ENCODE measurements at regions not wholly inside any gene's neighbourhood (a gene's known extent, or its start where the extent isn't known, plus 50 kb on each side); places are given as distances from the start of the nearest gene placed in this dataset.
"Not testable (repeated sequence)": the region's sequence is repeated elsewhere in the genome, so short reads cannot be mapped to it uniquely, and the experiment has no call there.

DNA sequence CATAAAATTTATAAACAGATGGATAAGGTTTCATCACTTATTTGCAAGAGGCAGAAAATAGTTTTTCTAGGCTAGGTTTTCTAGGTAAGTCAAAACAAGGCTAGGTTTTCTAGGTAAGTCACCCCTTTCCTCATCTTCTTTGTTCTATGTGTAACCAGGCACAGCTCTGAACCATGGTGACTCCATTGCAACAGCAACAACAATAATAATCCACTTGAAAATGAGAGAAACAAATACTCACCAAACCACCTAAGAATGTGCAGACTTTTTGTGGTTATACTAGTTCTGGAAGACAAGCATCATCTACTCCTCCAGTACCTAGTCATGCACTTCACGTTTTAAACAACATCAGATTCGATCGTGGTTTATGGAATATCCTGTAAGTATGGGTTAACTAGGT lies 237.4 kb upstream of the ACVR2A start:
- no peak for DNase-seq (ENCODE audit: low read depth in 2 of 2)

GRCh38 chr2:147603876-147604275 lies 241.0 kb upstream of the ACVR2A start:
- no peak for DNase-seq (ENCODE audit: low read depth in 2 of 2)

GRCh38 chr2:147603447-147603846 lies 241.4 kb upstream of the ACVR2A start:
- DNase-seq (ENCODE audit: low read depth in 2 of 2), result no peak

- DNase-seq (ENCODE audit: low read depth in 2 of 2), result no peak
Measured at GRCh38 chr2:147600646-147601045, 244.2 kb upstream of the ACVR2A start.

DNA sequence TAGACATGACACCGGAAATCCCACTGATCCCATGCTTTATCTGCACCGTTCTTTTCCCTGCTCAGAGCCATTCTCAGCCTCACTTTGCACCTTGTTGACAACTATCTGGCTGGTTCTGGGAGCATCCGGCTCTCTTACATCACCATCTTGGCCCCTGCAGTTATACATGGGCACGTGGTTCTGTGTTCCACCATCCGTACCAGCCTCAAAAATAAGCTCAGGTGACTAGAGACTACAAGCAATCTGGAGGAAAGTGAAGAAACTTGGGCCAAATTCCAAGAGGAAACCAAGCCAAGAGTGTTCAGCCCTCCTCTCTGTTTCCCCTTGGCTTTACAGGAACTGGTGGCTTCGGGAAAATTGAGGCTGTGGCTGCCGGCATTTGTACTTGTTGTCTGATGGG lies 244.6 kb upstream of the ACVR2A start:
- no peak for DNase-seq (ENCODE audit: low read depth in 2 of 2)

- no peak for DNase-seq (ENCODE audit: low read depth in 2 of 2)
Measured at GRCh38 chr2:147595200-147595599, 249.6 kb upstream of the ACVR2A start.

DNA sequence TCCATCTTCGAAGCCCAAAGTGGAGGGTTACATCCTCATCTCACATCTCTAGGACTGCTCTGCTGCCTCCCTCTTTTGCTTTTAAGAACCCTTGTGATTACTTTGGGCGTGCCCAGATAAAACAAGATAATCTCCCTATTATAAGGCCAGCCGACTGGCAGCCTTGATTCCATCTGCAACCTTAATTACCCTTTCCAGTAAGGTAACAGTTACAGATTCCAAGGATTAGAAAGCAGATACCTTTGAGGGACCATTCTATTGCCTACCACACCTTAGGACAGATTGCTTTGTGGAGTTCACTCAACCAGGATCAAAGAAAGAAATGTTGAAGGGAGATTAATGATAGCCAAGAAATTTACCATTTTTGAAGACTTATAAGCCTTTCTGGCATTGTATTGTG lies 250.8 kb upstream of the ACVR2A start:
- DNase-seq (ENCODE audit: low read depth in 2 of 2), result no peak

DNA sequence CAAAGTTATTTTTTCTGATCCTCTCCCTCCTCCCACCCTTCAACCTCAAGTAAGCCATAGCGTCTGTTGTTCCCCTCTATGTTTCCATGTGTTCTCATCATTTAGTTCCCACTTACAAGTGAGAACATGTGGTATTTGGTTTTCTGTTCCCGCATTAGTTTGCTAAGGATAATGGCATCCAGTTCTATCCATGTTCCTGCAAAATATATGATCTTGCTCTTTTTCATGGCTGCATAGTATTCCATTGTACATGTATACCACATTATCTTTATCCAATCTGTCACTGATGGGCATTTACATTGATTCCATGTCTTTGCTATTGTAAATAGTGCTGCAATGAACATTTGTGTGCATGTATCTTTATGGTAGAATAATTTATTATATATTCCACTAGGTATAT lies 252.0 kb upstream of the ACVR2A start:
- DNase-seq (ENCODE audit: low read depth in 2 of 2), result not testable (repeated sequence)

DNA sequence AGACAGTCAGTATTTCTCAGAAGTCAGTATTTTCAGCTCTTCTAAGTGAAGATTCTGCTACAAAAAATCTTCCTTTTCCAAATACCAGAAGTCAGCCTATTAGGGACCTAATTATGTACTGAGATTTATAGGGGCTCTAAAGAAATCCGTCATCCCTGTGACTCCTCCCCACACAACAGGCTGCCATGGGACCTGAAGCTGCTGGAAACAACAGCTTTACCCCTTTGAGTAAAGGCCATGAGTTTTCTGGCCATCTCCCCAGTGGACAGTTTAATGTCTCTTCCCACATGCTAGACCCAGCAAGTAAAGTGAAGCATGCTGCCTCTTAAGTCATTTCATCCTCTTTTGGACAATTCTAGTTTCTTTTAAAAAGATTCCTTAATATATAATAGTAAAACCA lies 255.7 kb upstream of the ACVR2A start:
- DNase-seq (ENCODE audit: low read depth in 2 of 2), result no peak

DNA sequence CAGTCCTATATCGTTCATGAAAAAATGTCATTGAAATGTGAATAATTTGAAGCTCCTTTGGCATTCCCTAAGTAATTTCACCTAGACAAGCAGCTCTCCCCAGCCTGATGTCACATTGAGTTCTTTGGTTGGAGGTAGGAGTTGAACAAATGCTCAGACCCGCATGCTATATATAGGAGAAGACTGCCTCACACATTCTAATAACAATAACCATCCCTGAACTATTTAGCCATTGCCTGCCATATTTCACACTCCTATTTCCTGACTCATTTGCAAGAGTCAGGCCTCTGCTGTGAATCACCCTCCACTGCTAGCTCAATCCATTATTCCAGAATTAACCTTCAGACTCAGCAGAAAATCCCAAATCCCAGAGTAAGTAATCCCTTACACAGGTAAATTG lies 256.6 kb upstream of the ACVR2A start:
- no peak for DNase-seq (ENCODE audit: low read depth in 2 of 2)

DNA sequence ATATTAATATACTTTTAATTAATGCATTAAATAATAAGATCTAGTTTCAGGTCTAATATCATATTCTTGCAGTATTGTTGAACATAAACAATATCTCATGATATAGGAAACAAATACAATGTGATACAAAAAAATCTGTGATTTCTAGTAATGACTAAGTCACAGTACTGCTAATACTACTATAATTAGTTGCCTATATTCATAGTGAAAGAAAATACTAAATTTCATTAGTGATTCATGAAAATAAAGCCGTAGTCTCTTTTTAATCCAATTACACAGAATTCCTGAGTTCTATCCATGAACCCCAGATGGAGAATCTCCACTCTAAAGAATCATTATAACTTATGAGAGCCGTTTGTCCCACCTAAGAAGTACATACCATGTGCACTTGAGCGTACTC lies 266.3 kb upstream of the ACVR2A start:
- no peak for DNase-seq (ENCODE audit: low read depth in 2 of 2)

DNA sequence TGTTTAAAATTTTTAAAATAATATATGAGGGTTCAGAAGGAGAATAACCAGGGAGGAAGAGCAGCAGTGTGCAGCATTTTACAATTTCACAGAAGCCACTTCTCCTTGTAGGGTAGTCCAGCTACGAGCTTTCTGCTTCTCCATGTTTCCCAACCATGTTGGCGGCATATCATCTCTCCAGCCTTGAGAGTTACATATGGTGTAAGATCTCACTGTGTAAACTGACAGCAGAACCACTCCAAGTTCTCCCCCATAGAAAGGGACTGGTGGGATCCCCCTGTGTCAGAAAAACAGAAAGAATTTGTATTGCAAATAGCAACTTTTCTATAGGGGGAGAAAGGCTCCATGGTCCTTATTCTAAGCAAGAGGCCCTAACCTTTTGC lies 266.8 kb upstream of the ACVR2A start:
- DNase-seq (ENCODE audit: low read depth in 2 of 2), result no peak

DNA sequence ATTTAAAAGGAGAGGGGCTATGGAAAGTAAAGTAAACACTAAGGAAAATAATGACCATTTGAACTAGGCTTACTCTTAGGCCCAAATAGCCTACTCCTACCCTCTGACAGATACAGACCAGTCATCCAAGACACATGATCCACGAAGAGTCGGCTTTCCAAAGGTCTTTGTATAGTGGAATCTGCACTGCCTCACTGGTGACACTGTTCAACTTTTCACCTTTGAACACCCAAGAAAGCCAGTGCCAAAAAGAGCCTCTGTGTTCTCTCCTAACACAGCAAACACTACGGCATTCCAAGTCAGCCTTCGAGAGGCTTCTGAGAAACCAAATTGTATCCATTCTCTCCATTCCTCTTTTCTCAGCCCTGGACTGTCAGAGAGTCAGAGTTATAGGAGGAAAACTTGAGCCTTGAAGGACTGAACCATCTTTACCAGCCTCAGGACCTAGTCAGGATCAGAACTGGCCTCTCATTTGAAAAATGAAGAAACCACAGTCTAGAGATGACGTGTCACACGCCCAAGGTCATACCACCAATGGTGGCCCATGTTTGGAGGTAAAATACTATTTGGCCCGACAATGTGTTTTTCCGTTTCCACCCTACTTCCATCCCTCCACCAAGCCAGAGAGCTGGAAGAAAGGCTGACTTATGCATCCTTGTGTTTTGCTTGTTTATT lies 267.4 kb upstream of the ACVR2A start:
- no peak for DNase-seq (ENCODE audit: low read depth in 2 of 2)

DNA sequence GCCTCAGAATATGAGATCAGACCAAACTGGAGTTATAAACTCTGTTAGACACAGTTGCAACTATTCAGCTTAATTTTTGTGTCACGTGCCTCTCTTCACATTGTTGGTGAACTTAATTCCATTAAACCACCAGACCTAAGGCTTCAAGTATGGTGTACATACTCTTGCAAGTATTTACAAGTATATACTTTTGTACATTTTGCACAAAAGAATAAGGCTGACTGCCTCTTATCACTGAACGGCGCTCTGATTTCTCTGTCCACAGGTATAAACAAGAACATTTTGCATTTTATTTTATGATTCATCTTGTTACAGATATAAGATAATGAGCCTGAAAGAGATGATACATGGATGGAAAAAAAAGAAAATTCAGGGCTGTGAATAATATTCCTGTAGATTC lies 269.7 kb upstream of the ACVR2A start:
- no peak for DNase-seq (ENCODE audit: low read depth in 2 of 2)

GRCh38 chr2:147572622-147573021 lies 272.2 kb upstream of the ACVR2A start:
- no peak for DNase-seq (ENCODE audit: low read depth in 2 of 2)

DNA sequence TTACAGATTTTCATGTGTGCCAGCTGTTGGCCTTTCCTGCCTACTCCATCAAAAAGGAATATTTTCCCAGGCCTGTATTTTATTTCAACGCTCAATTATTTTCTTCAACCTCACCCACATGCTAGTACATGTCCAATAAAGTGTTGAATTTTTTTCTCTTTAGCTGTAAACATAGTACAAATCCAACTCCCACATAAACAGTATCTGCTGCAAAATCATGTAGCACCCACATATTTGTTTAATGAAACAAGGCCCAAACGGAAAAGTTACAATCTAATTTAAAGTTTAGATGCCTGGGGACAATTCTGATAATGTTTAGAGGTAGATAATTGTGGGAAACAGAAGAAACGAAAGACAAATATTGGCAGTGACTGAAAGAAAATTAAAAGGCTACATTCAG lies 275.4 kb upstream of the ACVR2A start:
- no peak for DNase-seq (ENCODE audit: low read depth in 2 of 2)

- no peak for DNase-seq (ENCODE audit: low read depth in 2 of 2)
Measured at GRCh38 chr2:147568109-147568508, 276.7 kb upstream of the ACVR2A start.

GRCh38 chr2:147567136-147567535 lies 277.7 kb upstream of the ACVR2A start:
- DNase-seq (ENCODE audit: low read depth in 2 of 2), result no peak

DNA sequence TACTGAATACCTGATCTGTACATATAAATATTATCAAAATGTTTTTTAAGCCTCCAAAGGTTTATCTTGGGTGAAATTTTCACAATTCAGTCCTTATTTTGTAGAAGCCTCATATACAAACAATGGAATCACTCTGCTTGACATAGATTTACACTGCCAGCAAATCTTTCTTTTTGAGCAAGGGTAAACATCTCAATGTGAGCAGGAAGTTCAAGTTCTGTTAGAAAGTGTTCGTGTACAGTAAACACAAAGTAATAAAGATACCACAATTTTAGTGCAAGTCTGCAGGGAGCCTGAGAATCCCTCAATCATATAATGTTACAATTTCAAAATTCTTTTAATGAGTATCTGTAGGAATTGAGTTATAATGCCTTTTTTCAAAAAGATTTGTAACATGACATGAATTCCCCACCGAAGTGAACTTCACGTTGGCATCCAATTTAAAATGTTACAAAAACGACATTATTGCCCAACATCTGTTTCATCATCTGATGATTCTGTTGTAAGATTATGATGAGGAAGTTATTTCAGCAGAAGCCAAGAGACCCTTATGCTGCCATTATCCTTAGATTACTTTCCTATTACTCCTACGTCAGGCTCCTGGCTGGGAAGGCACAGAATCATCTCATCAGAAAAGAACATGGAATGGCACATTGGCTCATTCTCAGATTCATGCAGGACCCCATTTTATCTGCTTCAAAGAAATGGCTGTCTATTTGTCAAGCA lies 283.9 kb upstream of the ACVR2A start:
- DNase-seq (ENCODE audit: low read depth in 2 of 2), result no peak

DNA sequence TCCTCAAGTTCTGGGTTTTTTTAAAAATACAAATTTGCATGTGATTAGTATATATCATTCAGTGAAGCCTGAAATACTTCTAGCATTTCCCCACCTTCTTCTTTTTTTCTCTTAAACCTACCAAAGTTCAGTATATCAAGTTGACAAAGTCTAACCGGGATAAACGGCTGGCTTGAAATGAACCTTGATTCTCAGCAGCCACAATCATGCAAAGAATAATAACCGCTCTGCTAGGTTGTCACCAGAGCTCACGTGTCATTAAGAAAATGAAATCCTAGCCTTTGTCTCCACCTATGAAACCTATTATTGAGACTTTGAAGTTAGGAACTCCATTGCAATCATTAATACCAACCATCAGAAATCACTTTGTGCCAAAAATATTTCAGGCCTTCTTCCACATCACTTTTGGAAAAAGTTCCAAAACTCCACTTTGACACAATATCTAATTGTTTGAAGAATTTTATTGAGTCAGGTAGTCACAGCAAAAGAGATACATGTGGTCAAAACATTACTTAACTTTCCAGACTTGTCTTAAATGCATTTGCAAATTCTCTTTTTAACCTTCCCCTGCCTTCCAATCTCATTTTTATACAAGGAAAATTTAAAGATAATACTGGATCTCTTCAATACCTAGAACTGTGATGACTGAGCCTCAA lies 285.6 kb upstream of the ACVR2A start:
- no peak for DNase-seq (ENCODE audit: low read depth in 2 of 2)

DNA sequence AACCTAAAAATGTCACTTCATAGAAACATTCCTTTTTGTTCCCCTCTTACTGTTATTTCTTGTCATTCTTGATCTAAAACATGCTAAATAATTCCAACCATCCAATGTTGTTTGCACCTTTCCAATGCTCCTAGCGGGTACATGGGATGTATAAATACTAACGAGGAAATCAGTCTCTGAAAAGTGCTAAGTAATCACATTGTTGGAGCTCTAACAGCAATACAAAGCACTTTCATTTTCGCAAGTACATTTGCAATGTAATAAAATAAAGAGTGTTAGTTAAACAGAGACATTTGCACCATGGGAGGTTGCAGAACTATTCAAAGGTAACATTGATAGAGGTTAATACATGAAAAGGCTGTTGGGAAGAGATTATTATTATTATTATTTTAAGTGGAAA lies 286.2 kb upstream of the ACVR2A start:
- no peak for DNase-seq (ENCODE audit: low read depth in 2 of 2)

DNA sequence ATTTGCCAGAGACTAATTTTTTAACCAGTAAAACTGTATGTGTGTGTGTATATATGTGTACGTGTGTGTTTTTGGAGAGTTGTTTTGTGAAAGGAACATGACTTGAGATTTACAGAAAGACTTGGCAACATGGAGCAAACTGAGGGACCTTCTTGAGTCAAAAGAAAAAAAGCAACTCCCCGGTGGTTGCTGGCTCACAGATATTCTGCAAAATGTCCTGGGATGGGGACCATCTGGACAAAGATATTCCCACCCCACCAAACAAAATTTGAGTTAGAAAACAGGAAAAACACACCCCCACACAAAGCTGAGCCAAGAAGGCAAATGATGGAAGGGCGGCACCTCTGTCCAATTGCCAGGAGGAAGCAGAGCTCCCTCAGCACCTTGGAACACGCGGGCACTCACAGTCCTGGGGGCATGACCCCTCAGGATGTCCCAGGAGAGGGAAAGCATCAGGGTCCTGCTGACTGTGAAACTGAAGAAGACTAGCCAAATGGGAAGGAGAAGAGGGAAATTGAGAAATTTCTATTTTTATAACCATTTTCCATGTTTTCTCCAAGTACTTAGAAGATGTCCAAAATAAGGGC lies 290.2 kb upstream of the ACVR2A start:
- no peak for DNase-seq (ENCODE audit: low read depth in 2 of 2)

- DNase-seq (ENCODE audit: low read depth in 2 of 2), result no peak
Measured at GRCh38 chr2:147553775-147554271, 291.0 kb upstream of the ACVR2A start.

Measured in stimulated activated CD4-positive, alpha-beta T cell treated with anti-CD3 and anti-CD28 coated beads, Interleukin-1b, Interleukin-23, amount 100 ng/mL, for 4 hours (primary cell).